Coronary artery (tissue), 2 donors: ENCODE measurements at regions not wholly inside any gene's neighbourhood (a gene's known extent, or its start where the extent isn't known, plus 50 kb on each side); places are given as distances from the start of the nearest gene placed in this dataset.

ENCODE experiments used
- DNase-seq: peaks from one replicate; pipeline ENCODE4 v3.0.0-alpha.2; 2017; ENCODE audit warnings: low spot score
- H3K27ac ChIP-seq, 2 donors: fragments of 200-600 bp; sonication (generic); one replicate each; pipeline ENCODE4 v1.5.1; 2016 to 2019
- H3K4me3 ChIP-seq: fragments of 200-600 bp; sonication (generic); 2 replicates; pipeline ENCODE4 v1.5.1; 2016; ENCODE audit warnings: mild to moderate bottlenecking, moderate library complexity
- TF ChIP-seq, protein P1 (sequence below): fragments of 200-600 bp; sonication (generic); IDR thresholded peaks from one replicate; pipeline ENCODE4 v1.5.1; 2019; ENCODE audit warnings: antibody characterized with exemption

- H3K27ac ChIP-seq: no peak overlapping the region
- DNase-seq: no peak
- TF ChIP-seq, protein P1, sequence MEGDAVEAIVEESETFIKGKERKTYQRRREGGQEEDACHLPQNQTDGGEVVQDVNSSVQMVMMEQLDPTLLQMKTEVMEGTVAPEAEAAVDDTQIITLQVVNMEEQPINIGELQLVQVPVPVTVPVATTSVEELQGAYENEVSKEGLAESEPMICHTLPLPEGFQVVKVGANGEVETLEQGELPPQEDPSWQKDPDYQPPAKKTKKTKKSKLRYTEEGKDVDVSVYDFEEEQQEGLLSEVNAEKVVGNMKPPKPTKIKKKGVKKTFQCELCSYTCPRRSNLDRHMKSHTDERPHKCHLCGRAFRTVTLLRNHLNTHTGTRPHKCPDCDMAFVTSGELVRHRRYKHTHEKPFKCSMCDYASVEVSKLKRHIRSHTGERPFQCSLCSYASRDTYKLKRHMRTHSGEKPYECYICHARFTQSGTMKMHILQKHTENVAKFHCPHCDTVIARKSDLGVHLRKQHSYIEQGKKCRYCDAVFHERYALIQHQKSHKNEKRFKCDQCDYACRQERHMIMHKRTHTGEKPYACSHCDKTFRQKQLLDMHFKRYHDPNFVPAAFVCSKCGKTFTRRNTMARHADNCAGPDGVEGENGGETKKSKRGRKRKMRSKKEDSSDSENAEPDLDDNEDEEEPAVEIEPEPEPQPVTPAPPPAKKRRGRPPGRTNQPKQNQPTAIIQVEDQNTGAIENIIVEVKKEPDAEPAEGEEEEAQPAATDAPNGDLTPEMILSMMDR: no peak
- H3K4me3 ChIP-seq: no peak overlapping the region
These were observed 258.9 kb downstream of the PCDH20 start for GRCh38 chr13:61156753-61157152.

DNA sequence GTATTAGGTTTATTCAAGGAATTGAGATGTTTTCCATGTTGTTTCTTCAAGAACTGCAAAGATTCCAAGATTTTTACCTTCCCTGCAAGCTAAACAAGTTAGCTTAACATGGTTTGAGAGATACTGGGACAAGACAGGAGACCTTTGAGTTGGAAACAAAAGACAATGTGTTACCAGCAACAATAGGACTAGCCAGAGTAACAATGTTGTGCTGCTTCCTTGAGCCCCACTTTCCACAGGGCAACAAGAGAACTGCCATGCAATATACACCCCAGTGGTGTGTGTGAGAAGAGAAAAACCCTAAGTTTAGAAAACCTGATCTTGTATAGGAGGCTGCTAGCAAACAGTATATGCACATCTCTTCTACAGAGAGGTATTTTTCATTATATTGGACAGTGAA, 264.6 kb downstream of the PCDH20 start:
- TF ChIP-seq, protein P1: no peak
- Histone ChIP-seq H3K27ac (no peak overlapping the region), H3K4me3 (no peak overlapping the region)
- DNase-seq: no peak

DNA sequence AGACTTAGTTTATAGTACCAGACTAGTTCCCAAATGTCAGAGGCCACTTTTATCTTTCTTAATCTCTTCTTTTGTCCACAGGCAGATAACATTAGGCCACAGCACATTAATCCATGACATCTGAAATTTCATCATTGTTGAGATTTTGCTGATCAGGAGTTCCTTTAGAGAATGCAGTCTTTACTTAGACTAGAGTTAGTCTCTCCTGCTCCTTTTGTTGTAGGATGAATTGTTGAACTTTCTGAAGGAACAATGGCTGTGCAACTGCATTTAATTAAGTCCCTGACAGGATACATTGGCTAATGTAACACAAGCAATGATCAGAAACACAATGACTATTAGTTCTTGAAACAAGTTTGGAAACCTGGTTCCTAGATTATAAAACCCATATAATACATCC, 266.3 kb downstream of the PCDH20 start:
- no peak for DNase-seq
- H3K4me3 ChIP-seq: no peak overlapping the region
- H3K27ac ChIP-seq: no peak overlapping the region
- TF ChIP-seq, protein P1: no peak

DNA sequence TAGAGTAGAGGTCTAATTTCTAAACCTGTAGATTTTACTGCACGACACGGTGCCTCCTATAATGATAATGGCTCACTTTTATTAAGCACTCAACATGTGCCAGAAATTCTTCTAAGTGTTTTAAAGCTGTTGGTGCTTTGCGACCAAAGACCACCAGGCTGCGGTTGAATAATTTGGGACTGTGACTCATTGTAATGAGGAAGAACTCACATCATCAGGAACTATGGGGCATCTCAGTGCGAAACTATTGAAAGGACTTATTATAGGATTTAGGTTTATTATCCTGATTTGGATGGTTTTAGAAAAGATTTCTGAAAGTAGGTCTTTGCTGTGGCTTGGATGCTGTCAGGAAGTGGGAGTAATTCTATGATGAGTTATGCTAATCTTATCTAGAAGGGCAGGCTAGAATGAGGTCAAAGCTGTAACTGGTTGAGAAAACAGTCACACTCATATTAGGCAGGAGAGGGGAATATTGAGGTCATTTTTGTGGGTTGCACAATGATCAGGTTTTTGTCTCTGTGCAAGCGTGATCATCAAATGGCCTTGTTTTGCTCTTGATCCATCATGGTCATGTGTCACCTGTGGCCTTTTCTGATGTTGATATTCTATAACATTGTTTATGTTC, 266.8 kb downstream of the PCDH20 start:
- DNase-seq: no peak
- Histone ChIP-seq H3K4me3 (no peak overlapping the region), H3K27ac (no peak overlapping the region)
- TF ChIP-seq, protein P1: no peak

DNA sequence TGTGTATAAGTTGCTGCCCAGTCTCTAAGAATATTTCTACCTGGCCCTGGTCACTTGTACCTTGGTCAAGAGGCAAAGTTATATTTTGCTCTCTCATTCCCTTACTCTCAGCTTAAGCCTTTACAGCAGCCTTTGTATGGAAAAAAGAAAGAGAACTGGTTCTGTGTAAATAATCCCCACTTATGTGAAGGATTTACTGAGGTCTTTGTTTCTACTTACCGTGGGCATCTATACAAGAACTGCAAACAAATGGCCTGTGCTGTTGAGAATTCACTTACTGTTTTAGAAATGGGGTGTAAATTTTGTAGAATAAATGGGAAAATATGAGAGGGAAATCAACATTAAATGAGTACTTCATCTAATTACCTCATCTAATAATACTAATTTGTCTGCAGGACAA, 267.4 kb downstream of the PCDH20 start:
- no peak for DNase-seq
- no peak overlapping the region for H3K4me3 ChIP-seq
- H3K27ac ChIP-seq: no peak overlapping the region
- TF ChIP-seq, protein P1: no peak

DNA sequence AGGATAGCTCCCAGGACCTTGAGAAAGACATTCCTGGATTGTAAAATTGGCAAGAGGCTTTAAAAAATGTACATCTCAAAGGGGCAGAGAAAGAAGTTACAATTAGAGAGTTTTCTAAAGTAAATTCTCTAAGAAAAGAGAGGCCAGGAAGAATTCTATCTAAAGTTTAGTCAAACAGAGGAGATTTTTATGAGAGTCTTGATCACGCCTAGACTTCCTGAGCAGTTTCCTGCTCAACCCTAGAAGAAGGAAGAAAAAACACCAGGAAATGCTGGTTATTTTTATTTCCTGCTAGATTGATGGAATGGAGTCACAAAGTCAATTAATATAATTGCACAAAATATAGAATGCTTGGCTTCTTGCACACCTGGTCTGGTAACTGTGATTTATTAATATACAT, 269.1 kb downstream of the PCDH20 start:
- DNase-seq: no peak
- no peak overlapping the region for H3K4me3 ChIP-seq
- no peak overlapping the region for H3K27ac ChIP-seq
- TF ChIP-seq, protein P1: no peak

DNA sequence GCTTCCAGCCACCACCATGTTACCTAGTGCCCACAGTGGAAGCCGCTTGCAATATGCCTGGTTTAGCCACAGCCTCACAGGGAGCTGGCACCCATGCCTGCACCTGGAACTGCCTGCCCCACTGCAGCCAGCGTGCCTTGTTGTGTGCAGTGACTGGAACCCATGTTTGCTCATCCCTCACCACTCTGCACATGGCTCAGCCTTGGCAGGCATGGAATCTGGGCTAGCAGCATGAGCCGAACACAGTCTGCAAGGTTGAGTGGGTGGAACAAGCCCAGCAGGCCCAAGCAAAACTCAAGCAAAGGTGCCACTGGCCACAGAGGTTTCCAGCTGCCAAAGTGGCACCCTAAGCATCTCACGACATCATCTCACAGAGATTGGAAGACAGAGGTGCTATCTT, 269.5 kb downstream of the PCDH20 start:
- TF ChIP-seq, protein P1: no peak
- DNase-seq: no peak

More for the DNA sequence above, 269.5 kb downstream of the PCDH20 start:
- H3K4me3 ChIP-seq: no peak overlapping the region
- no peak overlapping the region for H3K27ac ChIP-seq
